ENCODE measurements at regions not wholly inside any gene's neighbourhood (a gene's known extent, or its start where the extent isn't known, plus 50 kb on each side); places are given as distances from the start of the nearest gene placed in this dataset.

GRCh38 chr5:14011089-14012020, 66.9 kb upstream of the DNAH5 start:
- DNase-seq: peak; percentile 50

GRCh38 chr5:14009575-14009974, 65.1 kb upstream of the DNAH5 start:
- no peak for DNase-seq

- DNase-seq: no peak
These were observed 64.4 kb upstream of the DNAH5 start for GRCh38 chr5:14008819-14009311.

GRCh38 chr5:14006823-14007520, 62.5 kb upstream of the DNAH5 start:
- DNase-seq: no peak

GRCh38 chr5:14004598-14005394, 60.3 kb upstream of the DNAH5 start:
- no peak for DNase-seq

- DNase-seq: no peak
These were observed 59.4 kb upstream of the DNAH5 start for GRCh38 chr5:14003936-14004335.

- no peak for DNase-seq
These were observed 59.0 kb upstream of the DNAH5 start for GRCh38 chr5:14003513-14003912.

- DNase-seq: no peak
These were observed 53.8 kb upstream of the DNAH5 start for GRCh38 chr5:13998254-13998653.

GRCh38 chr5:13997514-13997913, 53.0 kb upstream of the DNAH5 start:
- DNase-seq: no peak

- DNase-seq: no peak
These were observed 50.2 kb upstream of the DNAH5 start for GRCh38 chr5:13994621-13995253.
